ENCODE measurements at regions not wholly inside any gene's neighbourhood (a gene's known extent, or its start where the extent isn't known, plus 50 kb on each side); places are given as distances from the start of the nearest gene placed in this dataset.

DNA sequence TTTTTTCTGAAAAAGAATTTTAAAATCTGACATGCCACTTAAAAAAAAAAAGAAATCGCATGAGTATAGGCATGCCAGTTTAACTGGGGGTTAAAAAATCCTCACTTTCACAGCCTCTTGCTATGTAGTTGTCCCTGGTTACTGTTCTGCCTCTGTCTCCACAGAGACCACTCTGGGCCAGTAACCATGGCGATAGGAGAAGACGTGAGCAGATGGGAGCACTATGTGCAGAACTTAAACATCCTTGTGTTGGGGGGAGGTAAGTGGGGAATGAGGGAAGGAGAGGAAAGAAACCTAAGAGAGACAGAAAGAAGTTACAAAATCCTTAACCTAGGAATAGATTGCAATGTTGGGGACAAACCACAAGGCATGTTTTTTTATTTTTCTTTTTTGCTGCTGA lies 75.9 kb upstream of the CYRIA start:
- no peak overlapping the region for H3K4me2 ChIP-seq
- no peak overlapping the region for H3K27ac Mint-ChIP-seq
- H3K9me2 ChIP-seq (ENCODE audit: insufficient read depth), result peaks cover 9% of the 10 kb centered on the region; the same call in 1 of the 2 replicates
- no peak overlapping the region for H2AFZ ChIP-seq
- no peaks in the 10 kb centered on the region for H3K36me3 ChIP-seq (ENCODE audit: insufficient read depth)
- TF ChIP-seq EZH2 (IDR thresholded peaks at IDR 0.05; ENCODE audit: low read depth, unreplicated experiment), result no peak
- TF ChIP-seq, protein P1, sequence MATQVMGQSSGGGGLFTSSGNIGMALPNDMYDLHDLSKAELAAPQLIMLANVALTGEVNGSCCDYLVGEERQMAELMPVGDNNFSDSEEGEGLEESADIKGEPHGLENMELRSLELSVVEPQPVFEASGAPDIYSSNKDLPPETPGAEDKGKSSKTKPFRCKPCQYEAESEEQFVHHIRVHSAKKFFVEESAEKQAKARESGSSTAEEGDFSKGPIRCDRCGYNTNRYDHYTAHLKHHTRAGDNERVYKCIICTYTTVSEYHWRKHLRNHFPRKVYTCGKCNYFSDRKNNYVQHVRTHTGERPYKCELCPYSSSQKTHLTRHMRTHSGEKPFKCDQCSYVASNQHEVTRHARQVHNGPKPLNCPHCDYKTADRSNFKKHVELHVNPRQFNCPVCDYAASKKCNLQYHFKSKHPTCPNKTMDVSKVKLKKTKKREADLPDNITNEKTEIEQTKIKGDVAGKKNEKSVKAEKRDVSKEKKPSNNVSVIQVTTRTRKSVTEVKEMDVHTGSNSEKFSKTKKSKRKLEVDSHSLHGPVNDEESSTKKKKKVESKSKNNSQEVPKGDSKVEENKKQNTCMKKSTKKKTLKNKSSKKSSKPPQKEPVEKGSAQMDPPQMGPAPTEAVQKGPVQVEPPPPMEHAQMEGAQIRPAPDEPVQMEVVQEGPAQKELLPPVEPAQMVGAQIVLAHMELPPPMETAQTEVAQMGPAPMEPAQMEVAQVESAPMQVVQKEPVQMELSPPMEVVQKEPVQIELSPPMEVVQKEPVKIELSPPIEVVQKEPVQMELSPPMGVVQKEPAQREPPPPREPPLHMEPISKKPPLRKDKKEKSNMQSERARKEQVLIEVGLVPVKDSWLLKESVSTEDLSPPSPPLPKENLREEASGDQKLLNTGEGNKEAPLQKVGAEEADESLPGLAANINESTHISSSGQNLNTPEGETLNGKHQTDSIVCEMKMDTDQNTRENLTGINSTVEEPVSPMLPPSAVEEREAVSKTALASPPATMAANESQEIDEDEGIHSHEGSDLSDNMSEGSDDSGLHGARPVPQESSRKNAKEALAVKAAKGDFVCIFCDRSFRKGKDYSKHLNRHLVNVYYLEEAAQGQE (IDR thresholded peaks at IDR 0.05; ENCODE audit: unreplicated experiment), result no peak
- no peak for TF ChIP-seq ZNF462 (CRISPR knock-in tag; IDR thresholded peaks at IDR 0.05)
- no peaks in the 10 kb centered on the region for H3K9me3 Mint-ChIP-seq
- no peaks in the 10 kb centered on the region for H3F3A ChIP-seq (replicated peaks; ENCODE audit: low read depth)
- no peaks in the 10 kb centered on the region for H3K79me2 ChIP-seq (replicated peaks; ENCODE audit: insufficient read depth)
- no peaks in the 10 kb centered on the region for H3K27me3 Mint-ChIP-seq (ENCODE audit: insufficient read depth, low read depth, poor library complexity)
- no peaks in the 10 kb centered on the region for H3K36me3 Mint-ChIP-seq (ENCODE audit: low read depth)
- no peaks in the 10 kb centered on the region for H3K4me1 ChIP-seq (ENCODE audit: insufficient read depth)
- ATAC-seq (no peak), DNase-seq (ENCODE audit: low spot score) (no peak)
- no peaks in the 10 kb centered on the region for H4K20me1 ChIP-seq (replicated peaks; ENCODE audit: insufficient read depth)
- no peaks in the 10 kb centered on the region for H3K27me3 ChIP-seq (ENCODE audit: insufficient read depth)
- H3K27ac ChIP-seq (ENCODE audit: low read depth), result no peak overlapping the region
- H3K4me3 Mint-ChIP-seq, result no peak overlapping the region
- H3K4me1 Mint-ChIP-seq, result no peaks in the 10 kb centered on the region
- no peak overlapping the region for H3K4me3 ChIP-seq

Data from GM23338 (cell line).